ENCODE measurements at regions not wholly inside any gene's neighbourhood (a gene's known extent, or its start where the extent isn't known, plus 50 kb on each side); places are given as distances from the start of the nearest gene placed in this dataset.

GRCh38 chr10:106399112-106399511 is 765.4 kb downstream of the SORCS1 start:
- Histone ChIP-seq H3K9me3 (no peaks in the 10 kb centered on the region), H3K4me3 (no peak overlapping the region), H3K27me3 (no peaks in the 10 kb centered on the region), H3K27ac (no peak overlapping the region), H3K4me1 (no peaks in the 10 kb centered on the region), H3K36me3 (no peaks in the 10 kb centered on the region)
- intact Hi-C loops (cut with DNase I): no loop called here
- no peak for DNase-seq (ENCODE audit: extremely low spot score in 2 of 2)
- TF ChIP-seq POLR2AphosphoS5 (IDR thresholded peaks at IDR 0.05; ENCODE audit: insufficient read depth in 1 of 2, low read depth in 1 of 2) (no peak), POLR2A (IDR thresholded peaks at IDR 0.05) (no peak), CTCF (IDR thresholded peaks at IDR 0.05) (no peak)

GRCh38 chr10:106396192-106396591 is 768.3 kb downstream of the SORCS1 start:
- TF ChIP-seq POLR2A (IDR thresholded peaks at IDR 0.05): no peak
- no peak for TF ChIP-seq POLR2AphosphoS5 (IDR thresholded peaks at IDR 0.05; ENCODE audit: insufficient read depth in 1 of 2, low read depth in 1 of 2)
- no peak for TF ChIP-seq CTCF (IDR thresholded peaks at IDR 0.05)
- DNase-seq (ENCODE audit: extremely low spot score in 2 of 2): no peak
- intact Hi-C loops (cut with DNase I): no loop called here
- no peak overlapping the region for H3K27ac ChIP-seq
- H3K36me3 ChIP-seq: no peaks in the 10 kb centered on the region
- no peak overlapping the region for H3K4me3 ChIP-seq
- H3K27me3 ChIP-seq: no peaks in the 10 kb centered on the region
- H3K9me3 ChIP-seq: no peaks in the 10 kb centered on the region
- no peaks in the 10 kb centered on the region for H3K4me1 ChIP-seq

GRCh38 chr10:106395041-106395749 is 769.3 kb downstream of the SORCS1 start:
- intact Hi-C loops (cut with DNase I): no loop called here
- Histone ChIP-seq H3K27ac (no peak overlapping the region), H3K4me1 (no peaks in the 10 kb centered on the region), H3K27me3 (no peaks in the 10 kb centered on the region), H3K4me3 (no peak overlapping the region), H3K36me3 (no peaks in the 10 kb centered on the region), H3K9me3 (no peaks in the 10 kb centered on the region)
- DNase-seq (ENCODE audit: extremely low spot score in 2 of 2): no peak
- TF ChIP-seq POLR2A (IDR thresholded peaks at IDR 0.05) (no peak), POLR2AphosphoS5 (IDR thresholded peaks at IDR 0.05; ENCODE audit: insufficient read depth in 1 of 2, low read depth in 1 of 2) (no peak), CTCF (IDR thresholded peaks at IDR 0.05) (no peak)

- DNase-seq (ENCODE audit: extremely low spot score in 2 of 2): no peak
- no peak for TF ChIP-seq CTCF (IDR thresholded peaks at IDR 0.05)
- TF ChIP-seq POLR2AphosphoS5 (IDR thresholded peaks at IDR 0.05; ENCODE audit: insufficient read depth in 1 of 2, low read depth in 1 of 2): no peak
- TF ChIP-seq POLR2A (IDR thresholded peaks at IDR 0.05): no peak
- H3K36me3 ChIP-seq: no peaks in the 10 kb centered on the region
- no peaks in the 10 kb centered on the region for H3K4me1 ChIP-seq
- H3K4me3 ChIP-seq: no peak overlapping the region
- intact Hi-C loops (cut with DNase I): no loop called here
- no peak overlapping the region for H3K27ac ChIP-seq
- no peaks in the 10 kb centered on the region for H3K9me3 ChIP-seq
- H3K27me3 ChIP-seq: no peaks in the 10 kb centered on the region
Measured at GRCh38 chr10:106392778-106393177, 771.7 kb downstream of the SORCS1 start.

- Histone ChIP-seq H3K27ac (no peak overlapping the region), H3K27me3 (no peaks in the 10 kb centered on the region), H3K4me1 (no peaks in the 10 kb centered on the region), H3K4me3 (no peak overlapping the region), H3K36me3 (no peaks in the 10 kb centered on the region), H3K9me3 (no peaks in the 10 kb centered on the region)
- no peak for DNase-seq (ENCODE audit: extremely low spot score in 2 of 2)
- TF ChIP-seq CTCF (IDR thresholded peaks at IDR 0.05) (no peak), POLR2AphosphoS5 (IDR thresholded peaks at IDR 0.05; ENCODE audit: insufficient read depth in 1 of 2, low read depth in 1 of 2) (no peak)
- intact Hi-C loops (cut with DNase I): no loop called here
Measured at GRCh38 chr10:106387063-106387462, 777.4 kb downstream of the SORCS1 start.
